ENCODE measurements at regions not wholly inside any gene's neighbourhood (a gene's known extent, or its start where the extent isn't known, plus 50 kb on each side); places are given as distances from the start of the nearest gene placed in this dataset.

DNA sequence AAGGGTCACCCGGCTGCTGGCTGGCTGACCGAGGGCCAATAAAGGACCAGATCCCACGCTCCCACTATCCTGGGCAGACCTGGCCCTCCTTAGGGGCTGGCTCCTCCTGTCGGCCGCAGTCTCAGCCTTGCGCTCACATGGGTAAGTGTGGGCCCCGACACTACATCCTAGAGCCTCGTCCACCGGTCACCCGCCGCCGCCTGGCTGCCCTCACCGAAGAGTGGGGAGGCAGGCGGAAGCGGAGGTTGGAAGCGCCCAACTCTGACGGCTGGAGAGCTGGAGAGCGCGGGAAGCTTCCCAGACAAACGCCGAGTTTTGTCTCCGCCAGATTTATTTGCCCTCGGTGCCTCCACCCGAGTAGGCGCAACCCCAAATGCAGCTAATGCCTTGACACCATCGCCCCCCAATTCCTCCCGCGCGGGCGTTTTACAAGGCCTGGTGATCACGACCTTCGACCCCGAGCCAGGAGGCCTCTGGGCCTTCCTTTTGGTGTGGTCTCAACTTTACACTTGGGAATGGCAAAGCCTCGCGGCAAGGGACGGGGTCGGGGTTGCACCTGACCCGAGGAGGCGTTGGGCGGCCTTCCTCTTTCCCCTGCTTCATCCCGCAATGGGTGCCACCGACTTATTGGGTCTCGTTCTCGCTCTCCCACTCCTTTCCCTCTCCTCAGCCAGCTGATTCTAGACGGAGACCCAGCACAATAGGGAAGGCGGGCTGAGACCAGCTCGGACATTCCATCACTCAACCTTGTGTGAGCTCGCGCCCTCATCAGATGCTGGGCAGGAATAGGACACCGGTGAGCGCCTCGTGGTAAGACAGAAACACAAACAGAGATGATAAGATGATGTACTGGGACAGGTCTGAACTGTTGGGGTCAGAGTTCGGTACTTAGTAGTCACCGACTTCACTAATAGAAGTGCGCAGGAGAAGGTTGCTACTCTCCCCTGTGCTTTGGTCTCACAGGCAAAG, 78.3 kb upstream of the ANO4 start:
- Histone ChIP-seq H3K27ac (ENCODE audit: low read depth, low read length, poor library complexity, severe bottlenecking) (no peak overlapping the region), H3K9me2 (ENCODE audit: insufficient read depth, low read length) (no peaks in the 10 kb centered on the region), H4K20me1 (ENCODE audit: insufficient read depth, low read length) (no peaks in the 10 kb centered on the region), H3K4me2 (ENCODE audit: low read length) (no peak overlapping the region), H3K4me3 (ENCODE audit: low read depth, low read length, poor library complexity, severe bottlenecking) (no peak overlapping the region), H2AFZ (ENCODE audit: low read length) (no peak overlapping the region), H3K79me2 (ENCODE audit: insufficient read depth, low read depth, low read length) (no peaks in the 10 kb centered on the region), H3K9me3 (ENCODE audit: low read length) (no peaks in the 10 kb centered on the region), H3K36me3 (ENCODE audit: insufficient read depth, low read length) (no peaks in the 10 kb centered on the region), H3K4me1 (ENCODE audit: insufficient read depth, low read length, poor library complexity, severe bottlenecking) (no peaks in the 10 kb centered on the region)
- ChIA-PET CTCF (ENCODE audit: unreplicated experiment) (no interaction called here), POLR2A (interaction anchor here (0.6 kb wide), 1 partner anchor 17 kb away, joined by 5 read pairs; no protein-coding TSS in a partner anchor)
- intact Hi-C loops (cut with micrococcal nuclease; ENCODE audit: unreplicated experiment) = no loop called here
- no peak for DNase-seq (ENCODE audit: low spot score)
- TF ChIP-seq, protein P1, sequence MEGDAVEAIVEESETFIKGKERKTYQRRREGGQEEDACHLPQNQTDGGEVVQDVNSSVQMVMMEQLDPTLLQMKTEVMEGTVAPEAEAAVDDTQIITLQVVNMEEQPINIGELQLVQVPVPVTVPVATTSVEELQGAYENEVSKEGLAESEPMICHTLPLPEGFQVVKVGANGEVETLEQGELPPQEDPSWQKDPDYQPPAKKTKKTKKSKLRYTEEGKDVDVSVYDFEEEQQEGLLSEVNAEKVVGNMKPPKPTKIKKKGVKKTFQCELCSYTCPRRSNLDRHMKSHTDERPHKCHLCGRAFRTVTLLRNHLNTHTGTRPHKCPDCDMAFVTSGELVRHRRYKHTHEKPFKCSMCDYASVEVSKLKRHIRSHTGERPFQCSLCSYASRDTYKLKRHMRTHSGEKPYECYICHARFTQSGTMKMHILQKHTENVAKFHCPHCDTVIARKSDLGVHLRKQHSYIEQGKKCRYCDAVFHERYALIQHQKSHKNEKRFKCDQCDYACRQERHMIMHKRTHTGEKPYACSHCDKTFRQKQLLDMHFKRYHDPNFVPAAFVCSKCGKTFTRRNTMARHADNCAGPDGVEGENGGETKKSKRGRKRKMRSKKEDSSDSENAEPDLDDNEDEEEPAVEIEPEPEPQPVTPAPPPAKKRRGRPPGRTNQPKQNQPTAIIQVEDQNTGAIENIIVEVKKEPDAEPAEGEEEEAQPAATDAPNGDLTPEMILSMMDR (conservative IDR thresholded peaks at IDR 0.05; ENCODE audit: low read length) = no peak
- no peak for TF ChIP-seq EZH2phosphoT487 (IDR thresholded peaks at IDR 0.05; ENCODE audit: borderline replicate concordance, low read depth, low read length)
- no TSS peak for BruUV-seq (replicated peaks)

GRCh38 chr12:100716945-100717732, 77.4 kb upstream of the ANO4 start:
- TF ChIP-seq, protein P1 (conservative IDR thresholded peaks at IDR 0.05; ENCODE audit: low read length) = no peak
- TF ChIP-seq EZH2phosphoT487 (IDR thresholded peaks at IDR 0.05; ENCODE audit: borderline replicate concordance, low read depth, low read length) = no peak
- no TSS peak for BruUV-seq (replicated peaks)
- DNase-seq (ENCODE audit: low spot score) = no peak
- Histone ChIP-seq H3K9me2 (ENCODE audit: insufficient read depth, low read length) (no peaks in the 10 kb centered on the region), H3K9me3 (ENCODE audit: low read length) (no peaks in the 10 kb centered on the region), H3K4me2 (ENCODE audit: low read length) (no peak overlapping the region), H3K36me3 (ENCODE audit: insufficient read depth, low read length) (no peaks in the 10 kb centered on the region), H2AFZ (ENCODE audit: low read length) (no peak overlapping the region), H3K4me1 (ENCODE audit: insufficient read depth, low read length, poor library complexity, severe bottlenecking) (no peaks in the 10 kb centered on the region), H3K79me2 (ENCODE audit: insufficient read depth, low read depth, low read length) (no peaks in the 10 kb centered on the region), H3K27ac (ENCODE audit: low read depth, low read length, poor library complexity, severe bottlenecking) (no peak overlapping the region), H4K20me1 (ENCODE audit: insufficient read depth, low read length) (no peaks in the 10 kb centered on the region), H3K4me3 (ENCODE audit: low read depth, low read length, poor library complexity, severe bottlenecking) (no peak overlapping the region)
- ChIA-PET POLR2A (no interaction called here), CTCF (ENCODE audit: unreplicated experiment) (no interaction called here)
- intact Hi-C loops (cut with micrococcal nuclease; ENCODE audit: unreplicated experiment) = no loop called here

Data from OCI-LY7 (cell line).